Endothelial cell (in vitro differentiated cells): ENCODE measurements at regions not wholly inside any gene's neighbourhood (a gene's known extent, or its start where the extent isn't known, plus 50 kb on each side); places are given as distances from the start of the nearest gene placed in this dataset.

Experiments
- DNase-seq: peaks from one replicate; pipeline ENCODE4 v3.0.0; 2021; ENCODE audit warnings: low spot score
- H3K27ac Mint-ChIP-seq: one replicate; pipeline ENCODE4 v1.8.0; 2021; ENCODE audit warnings: mixed read lengths, inconsistent platforms; ENCODE audit not compliant: unreplicated experiment
- H3K27me3 Mint-ChIP-seq: one replicate; pipeline ENCODE4 v1.8.0; 2021; ENCODE audit warnings: mild to moderate bottlenecking, moderate library complexity, mixed read lengths, inconsistent platforms; ENCODE audit not compliant: unreplicated experiment
- H3K36me3 Mint-ChIP-seq: one replicate; pipeline ENCODE4 v1.8.0; 2021; ENCODE audit warnings: mild to moderate bottlenecking, low read depth, mixed read lengths, inconsistent platforms; ENCODE audit not compliant: unreplicated experiment
- H3K4me1 Mint-ChIP-seq: one replicate; pipeline ENCODE4 v1.8.0; 2021; ENCODE audit warnings: mild to moderate bottlenecking, mixed read lengths, inconsistent platforms; ENCODE audit not compliant: unreplicated experiment
- H3K4me3 Mint-ChIP-seq: one replicate; pipeline ENCODE4 v1.8.0; 2021; ENCODE audit warnings: mild to moderate bottlenecking, mixed read lengths, inconsistent platforms; ENCODE audit not compliant: unreplicated experiment
- H3K9me3 Mint-ChIP-seq: one replicate; pipeline ENCODE4 v1.8.0; 2021; ENCODE audit warnings: mixed read lengths, inconsistent platforms; ENCODE audit not compliant: unreplicated experiment
- TF ChIP-seq, protein P1 (sequence below): fragments of 200-600 bp; sonication (generic); IDR thresholded peaks from one replicate; pipeline ENCODE4 v1.5.0; 2021; ENCODE audit warnings: antibody characterized with exemption; ENCODE audit not compliant: unreplicated experiment

DNA sequence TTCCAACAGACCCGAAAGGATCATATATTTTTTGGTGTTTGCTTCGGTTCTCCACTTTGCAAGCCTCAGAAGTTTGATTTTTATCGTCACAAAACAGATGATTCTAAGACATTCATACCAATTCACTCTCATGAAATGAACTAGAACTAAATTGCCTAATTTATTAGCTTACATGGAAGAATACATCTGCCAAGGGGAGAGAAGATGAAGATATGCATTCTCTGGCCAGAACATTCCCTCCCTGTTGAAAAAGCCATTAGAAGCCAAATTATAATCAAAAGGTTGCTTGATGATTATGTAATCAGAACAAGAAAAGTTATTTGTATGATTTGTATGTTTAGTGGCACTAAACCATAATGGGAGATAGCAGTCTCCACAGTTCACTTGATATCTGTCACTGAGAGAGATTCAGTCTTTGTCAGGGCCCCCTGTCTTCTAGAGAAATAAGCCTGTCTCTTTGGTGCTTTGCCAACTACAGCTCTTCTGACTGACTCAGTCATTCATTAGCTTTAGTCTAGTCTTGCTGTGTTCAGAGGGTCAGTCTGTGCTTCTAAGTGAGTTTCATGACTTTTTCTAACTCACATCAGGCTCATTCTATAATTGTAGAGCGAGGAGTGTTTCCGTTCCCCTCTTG, 95.3 kb upstream of the GNAI1 start:
- Mint-ChIP-seq H3K36me3 (no peaks in the 10 kb centered on the region), H3K4me1 (no peaks in the 10 kb centered on the region), H3K27ac (no peak overlapping the region), H3K27me3 (peaks cover 2% of the 10 kb centered on the region), H3K9me3 (no peaks in the 10 kb centered on the region), H3K4me3 (no peak overlapping the region)
- no peak for DNase-seq
- TF ChIP-seq, protein P1, sequence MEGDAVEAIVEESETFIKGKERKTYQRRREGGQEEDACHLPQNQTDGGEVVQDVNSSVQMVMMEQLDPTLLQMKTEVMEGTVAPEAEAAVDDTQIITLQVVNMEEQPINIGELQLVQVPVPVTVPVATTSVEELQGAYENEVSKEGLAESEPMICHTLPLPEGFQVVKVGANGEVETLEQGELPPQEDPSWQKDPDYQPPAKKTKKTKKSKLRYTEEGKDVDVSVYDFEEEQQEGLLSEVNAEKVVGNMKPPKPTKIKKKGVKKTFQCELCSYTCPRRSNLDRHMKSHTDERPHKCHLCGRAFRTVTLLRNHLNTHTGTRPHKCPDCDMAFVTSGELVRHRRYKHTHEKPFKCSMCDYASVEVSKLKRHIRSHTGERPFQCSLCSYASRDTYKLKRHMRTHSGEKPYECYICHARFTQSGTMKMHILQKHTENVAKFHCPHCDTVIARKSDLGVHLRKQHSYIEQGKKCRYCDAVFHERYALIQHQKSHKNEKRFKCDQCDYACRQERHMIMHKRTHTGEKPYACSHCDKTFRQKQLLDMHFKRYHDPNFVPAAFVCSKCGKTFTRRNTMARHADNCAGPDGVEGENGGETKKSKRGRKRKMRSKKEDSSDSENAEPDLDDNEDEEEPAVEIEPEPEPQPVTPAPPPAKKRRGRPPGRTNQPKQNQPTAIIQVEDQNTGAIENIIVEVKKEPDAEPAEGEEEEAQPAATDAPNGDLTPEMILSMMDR, result no peak

DNA sequence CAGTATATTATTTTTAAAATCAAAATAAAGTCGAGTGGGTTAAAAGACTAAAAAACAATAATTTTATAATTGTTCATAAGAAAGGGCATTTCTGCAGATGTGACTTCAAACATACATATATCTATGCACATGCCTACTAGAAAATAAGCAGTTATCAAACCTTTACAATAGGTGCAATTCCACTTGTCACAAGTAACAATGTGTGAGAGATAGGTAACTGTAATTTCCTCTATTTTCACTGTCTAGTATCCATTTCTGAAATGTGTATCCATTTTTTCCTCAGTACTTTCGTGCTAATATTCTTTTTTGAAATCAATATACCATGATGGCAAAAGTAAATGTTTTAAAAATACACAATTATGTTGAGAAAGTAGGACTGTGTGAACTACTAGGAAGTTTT, 96.9 kb upstream of the GNAI1 start:
- DNase-seq, result no peak
- no peak overlapping the region for H3K4me3 Mint-ChIP-seq
- H3K9me3 Mint-ChIP-seq, result no peaks in the 10 kb centered on the region
- H3K4me1 Mint-ChIP-seq, result no peaks in the 10 kb centered on the region
- H3K36me3 Mint-ChIP-seq, result no peaks in the 10 kb centered on the region
- peaks cover 2% of the 10 kb centered on the region for H3K27me3 Mint-ChIP-seq
- TF ChIP-seq, protein P1, result no peak
- H3K27ac Mint-ChIP-seq, result no peak overlapping the region

- DNase-seq, result no peak
- H3K4me3 Mint-ChIP-seq, result no peak overlapping the region
- H3K27me3 Mint-ChIP-seq, result peaks cover 2% of the 10 kb centered on the region
- no peak overlapping the region for H3K27ac Mint-ChIP-seq
- H3K9me3 Mint-ChIP-seq, result no peaks in the 10 kb centered on the region
- no peaks in the 10 kb centered on the region for H3K4me1 Mint-ChIP-seq
- TF ChIP-seq, protein P1, result no peak
- H3K36me3 Mint-ChIP-seq, result no peaks in the 10 kb centered on the region
Measured at GRCh38 chr7:80036107-80036506, 98.5 kb upstream of the GNAI1 start.

- DNase-seq, result no peak
- no peak overlapping the region for H3K4me3 Mint-ChIP-seq
- H3K4me1 Mint-ChIP-seq, result no peaks in the 10 kb centered on the region
- no peak overlapping the region for H3K27ac Mint-ChIP-seq
- no peaks in the 10 kb centered on the region for H3K9me3 Mint-ChIP-seq
- no peaks in the 10 kb centered on the region for H3K27me3 Mint-ChIP-seq
- TF ChIP-seq, protein P1, result no peak
- H3K36me3 Mint-ChIP-seq, result no peaks in the 10 kb centered on the region
Measured at GRCh38 chr7:80028717-80029116, 105.9 kb upstream of the GNAI1 start.

GRCh38 chr7:80027611-80028173, 106.9 kb upstream of the GNAI1 start:
- no peak overlapping the region for H3K4me3 Mint-ChIP-seq
- no peak overlapping the region for H3K27ac Mint-ChIP-seq
- no peaks in the 10 kb centered on the region for H3K27me3 Mint-ChIP-seq
- H3K4me1 Mint-ChIP-seq, result no peaks in the 10 kb centered on the region
- TF ChIP-seq, protein P1, result no peak
- no peaks in the 10 kb centered on the region for H3K36me3 Mint-ChIP-seq
- DNase-seq, result no peak
- no peaks in the 10 kb centered on the region for H3K9me3 Mint-ChIP-seq
